SU-DHL-6 (cell line): ENCODE measurements at regions not wholly inside any gene's neighbourhood (a gene's known extent, or its start where the extent isn't known, plus 50 kb on each side); places are given as distances from the start of the nearest gene placed in this dataset.

ENCODE experiments used
- CTCF ChIP-seq: fragments of 200-600 bp; sonication (generic); IDR thresholded peaks from one replicate; pipeline ENCODE4 v1.5.1; 2017; ENCODE audit warnings: antibody characterized with exemption, mild to moderate bottlenecking, low read length, moderate library complexity; ENCODE audit not compliant: insufficient read depth, poor library complexity, severe bottlenecking
- EZH2phosphoT487 ChIP-seq: fragments of 200-600 bp; sonication (generic), shearing (Covaris generic); conservative IDR thresholded peaks from 2 replicates; pipeline ENCODE4 v1.6.1; 2018; ENCODE audit warnings: mild to moderate bottlenecking, antibody characterized with exemption, low read length, moderate library complexity, mixed read lengths

GRCh38 chr16:49011901-49012300 lies 269.7 kb downstream of the CBLN1 start:
- TF ChIP-seq CTCF (no peak), EZH2phosphoT487 (no peak)
